GM12801 (cell line): ENCODE measurements at regions not wholly inside any gene's neighbourhood (a gene's known extent, or its start where the extent isn't known, plus 50 kb on each side); places are given as distances from the start of the nearest gene placed in this dataset.

Experiments
- TF ChIP-seq, protein P1 (sequence below): IDR thresholded peaks from one replicate; pipeline ENCODE4 v1.5.1; 2011; ENCODE audit warnings: control low read depth; ENCODE audit not compliant: insufficient read length; ENCODE audit errors: extremely low read depth

DNA sequence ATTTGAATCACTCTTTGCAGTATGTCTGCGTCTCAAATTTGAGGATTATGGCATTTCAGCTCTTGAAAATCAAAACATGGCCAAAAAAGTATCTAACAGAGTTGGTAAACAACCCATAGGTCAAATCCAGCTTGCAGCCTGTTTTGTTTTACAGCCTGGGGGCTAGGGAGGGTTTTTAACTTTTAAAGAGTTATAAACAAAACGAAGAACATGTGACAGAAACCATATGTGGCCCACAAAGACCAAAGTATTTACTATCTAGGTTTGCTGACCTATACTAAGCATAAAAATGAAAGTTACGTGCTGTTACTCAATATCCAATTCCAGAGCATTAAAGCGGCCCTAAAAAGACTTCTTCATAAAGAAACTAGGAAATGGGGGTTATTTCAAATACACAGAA lies 55.5 kb upstream of the STARD3NL start:
- TF ChIP-seq, protein P1, sequence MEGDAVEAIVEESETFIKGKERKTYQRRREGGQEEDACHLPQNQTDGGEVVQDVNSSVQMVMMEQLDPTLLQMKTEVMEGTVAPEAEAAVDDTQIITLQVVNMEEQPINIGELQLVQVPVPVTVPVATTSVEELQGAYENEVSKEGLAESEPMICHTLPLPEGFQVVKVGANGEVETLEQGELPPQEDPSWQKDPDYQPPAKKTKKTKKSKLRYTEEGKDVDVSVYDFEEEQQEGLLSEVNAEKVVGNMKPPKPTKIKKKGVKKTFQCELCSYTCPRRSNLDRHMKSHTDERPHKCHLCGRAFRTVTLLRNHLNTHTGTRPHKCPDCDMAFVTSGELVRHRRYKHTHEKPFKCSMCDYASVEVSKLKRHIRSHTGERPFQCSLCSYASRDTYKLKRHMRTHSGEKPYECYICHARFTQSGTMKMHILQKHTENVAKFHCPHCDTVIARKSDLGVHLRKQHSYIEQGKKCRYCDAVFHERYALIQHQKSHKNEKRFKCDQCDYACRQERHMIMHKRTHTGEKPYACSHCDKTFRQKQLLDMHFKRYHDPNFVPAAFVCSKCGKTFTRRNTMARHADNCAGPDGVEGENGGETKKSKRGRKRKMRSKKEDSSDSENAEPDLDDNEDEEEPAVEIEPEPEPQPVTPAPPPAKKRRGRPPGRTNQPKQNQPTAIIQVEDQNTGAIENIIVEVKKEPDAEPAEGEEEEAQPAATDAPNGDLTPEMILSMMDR, result no peak

DNA sequence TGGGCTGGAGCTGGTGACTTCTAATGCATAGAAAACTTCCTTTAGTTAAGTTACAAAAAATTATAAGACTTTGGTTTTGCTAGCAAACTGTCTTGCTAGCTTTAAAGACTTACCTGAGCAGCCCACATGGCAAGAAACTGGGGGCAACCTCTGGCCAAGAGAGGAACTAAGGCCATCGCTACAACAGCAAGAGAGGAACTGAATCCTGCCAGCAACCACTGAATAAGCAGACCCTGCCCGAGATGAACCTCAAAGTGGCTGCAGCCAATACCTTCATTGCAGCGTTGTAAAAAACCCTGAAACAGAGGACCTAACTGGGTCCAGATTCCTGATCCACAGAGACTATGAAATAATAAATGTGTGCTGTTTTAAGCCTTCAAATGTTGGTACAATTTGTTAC lies 54.6 kb upstream of the STARD3NL start:
- TF ChIP-seq, protein P1, result no peak

DNA sequence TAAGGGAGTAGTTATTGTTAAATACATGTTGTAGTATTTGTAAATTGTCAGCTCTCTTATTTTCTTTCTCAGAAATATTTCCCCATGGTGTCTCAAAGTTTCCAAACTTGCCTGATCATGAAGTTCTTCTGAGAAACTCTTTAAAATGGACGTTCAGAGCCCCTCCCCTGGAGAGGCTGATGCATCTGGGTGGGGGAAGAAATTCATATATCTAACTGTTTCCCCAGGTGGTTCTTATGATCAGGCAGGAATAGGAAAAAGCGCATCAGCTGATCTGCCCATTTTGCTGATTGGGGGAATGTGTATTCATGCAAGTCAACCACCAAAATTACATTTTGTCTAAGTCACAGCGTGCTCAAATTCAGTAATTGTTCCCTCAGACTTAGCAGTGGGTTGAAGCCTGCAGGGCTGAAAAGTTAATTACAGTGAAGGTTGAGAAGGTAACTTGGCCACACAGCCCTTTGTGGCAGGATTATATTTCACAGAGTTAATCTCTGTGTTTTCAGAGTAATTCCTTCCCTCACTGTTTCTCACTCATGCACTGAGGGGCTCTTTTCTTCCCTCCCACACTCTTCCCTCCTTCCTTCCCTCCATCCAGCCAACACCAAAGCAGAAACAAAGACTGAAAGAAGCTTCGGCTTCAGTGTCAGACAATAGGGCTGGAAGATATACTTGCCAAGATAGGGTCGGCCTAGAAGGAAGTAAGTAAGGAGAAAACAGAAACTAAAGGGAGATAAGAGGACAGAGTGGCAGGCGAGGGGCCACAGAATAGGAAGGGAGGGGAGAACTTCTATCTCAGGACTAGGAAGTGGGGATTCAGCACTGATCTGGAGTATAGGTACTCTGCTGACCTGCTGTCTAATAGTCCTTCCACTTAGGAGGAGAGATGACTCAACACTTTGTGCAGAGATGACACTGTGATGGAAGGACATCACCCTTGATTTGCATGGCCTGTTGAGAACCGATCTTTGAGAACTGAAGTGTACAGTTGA lies 50.5 kb upstream of the STARD3NL start:
- TF ChIP-seq, protein P1, result no peak
